ENCODE measurements at regions not wholly inside any gene's neighbourhood (a gene's known extent, or its start where the extent isn't known, plus 50 kb on each side); places are given as distances from the start of the nearest gene placed in this dataset.

DNA sequence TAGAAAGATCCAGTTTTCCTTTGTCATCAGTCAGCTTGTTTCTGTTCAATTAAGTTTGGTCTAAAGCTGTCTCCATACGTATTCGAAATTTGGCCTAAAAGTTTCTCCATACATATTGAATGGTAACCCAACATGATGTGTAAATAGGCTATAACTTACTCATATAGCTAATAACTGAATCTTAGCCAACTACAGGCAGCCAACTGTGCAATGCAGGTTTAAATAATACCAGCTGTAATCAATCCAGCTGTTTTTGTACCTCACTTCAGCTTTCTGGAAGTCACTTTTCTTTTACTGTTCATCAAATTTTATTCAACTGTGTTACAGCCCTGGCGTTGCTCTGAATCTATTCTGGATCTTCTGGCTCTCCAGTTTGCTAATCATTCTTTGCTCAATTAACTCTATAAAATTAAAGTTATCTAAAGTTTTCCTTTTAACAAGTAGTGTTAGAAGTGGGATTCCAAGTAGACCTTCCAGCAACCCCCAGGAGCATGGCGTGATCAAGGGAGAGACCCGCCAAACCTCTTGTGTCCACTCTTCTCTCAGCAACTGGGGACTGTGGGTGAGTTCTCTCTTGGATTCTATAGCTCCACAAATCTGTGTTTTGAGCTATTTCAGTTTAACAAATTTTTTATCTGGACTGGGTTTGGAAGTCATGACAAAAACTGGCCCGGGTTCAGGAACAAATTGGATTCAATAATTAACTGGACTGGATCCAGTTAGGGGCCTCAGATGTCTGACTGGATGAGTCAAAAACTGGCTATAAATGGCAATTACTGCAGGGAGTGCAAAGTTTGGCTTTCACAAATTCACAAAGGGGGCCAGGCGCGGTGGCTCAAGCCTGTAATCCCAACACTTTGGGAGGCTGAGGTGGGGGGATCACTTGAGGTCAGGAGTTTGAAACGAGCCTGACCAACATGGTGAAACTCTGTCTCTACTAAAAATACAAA lies 329.7 kb upstream of the ST6GAL2 start:
- TF ChIP-seq CTCF (IDR thresholded peaks at IDR 0.05): no peak
- TF ChIP-seq EZH2 (IDR thresholded peaks at IDR 0.05; ENCODE audit: borderline replicate concordance, insufficient read depth, low read depth, low read length, poor library complexity, severe bottlenecking): no peak

Data from B cell (primary cell).